ENCODE measurements at regions not wholly inside any gene's neighbourhood (a gene's known extent, or its start where the extent isn't known, plus 50 kb on each side); places are given as distances from the start of the nearest gene placed in this dataset.
A peak's percentile ranks its signal among the peaks of the same experiment; 100 is the strongest.

GRCh38 chr2:47299555-47299954, 69.6 kb upstream of the EPCAM start:
- no peaks in the 10 kb centered on the region for H3K9me2 ChIP-seq (ENCODE audit: insufficient read depth)
- H3K79me2 ChIP-seq (ENCODE audit: insufficient read depth) = no peaks in the 10 kb centered on the region
- H3K4me1 ChIP-seq (ENCODE audit: insufficient read depth) = peaks cover 10% of the 10 kb centered on the region
- H3K4me2 ChIP-seq (ENCODE audit: unreplicated experiment) = no peak overlapping the region
- peak; percentile 92 for DNase-seq
- no peaks in the 10 kb centered on the region for H3K9me3 ChIP-seq (ENCODE audit: low read depth)
- in situ Hi-C loops (cut with MboI) = no loop called here
- H2AFZ ChIP-seq = no peak overlapping the region
- WGBS, 2 experiments (ENCODE audit: low coverage in 1 of 2, low lambda C conversion rate in 2 of 2, missing lambda C conversion rate in 2 of 2) = 57 to 72% methylated on average over 6 to 9 of the region's 9 CpGs
- no peaks in the 10 kb centered on the region for H3F3A ChIP-seq (ENCODE audit: insufficient read depth)
- no peaks in the 10 kb centered on the region for H4K20me1 ChIP-seq (ENCODE audit: insufficient read depth)
- no peak overlapping the region for H3K9ac ChIP-seq
- no peak overlapping the region for H3K4me3 ChIP-seq
- TF ChIP-seq EZH2phosphoT487 (IDR thresholded peaks at IDR 0.05; ENCODE audit: insufficient read depth, low read depth) = no peak
- TF ChIP-seq EZH2 (IDR thresholded peaks at IDR 0.05; ENCODE audit: insufficient read depth, poor library complexity, severe bottlenecking) = no peak
- no peaks in the 10 kb centered on the region for H3K27me3 ChIP-seq (replicated peaks; ENCODE audit: insufficient read depth)
- peak overlapping the region; percentile 59 for H3K27ac ChIP-seq
- H3K36me3 ChIP-seq (ENCODE audit: low read depth) = no peaks in the 10 kb centered on the region

- DNase-seq = no peak
- no peaks in the 10 kb centered on the region for H3K9me2 ChIP-seq (ENCODE audit: insufficient read depth)
- no peaks in the 10 kb centered on the region for H3K27me3 ChIP-seq (replicated peaks; ENCODE audit: insufficient read depth)
- H3K27ac ChIP-seq = no peak overlapping the region
- H2AFZ ChIP-seq = no peak overlapping the region
- H3K9ac ChIP-seq = no peak overlapping the region
- no peaks in the 10 kb centered on the region for H4K20me1 ChIP-seq (ENCODE audit: insufficient read depth)
- no peak overlapping the region for H3K4me3 ChIP-seq
- no peak overlapping the region for H3K4me2 ChIP-seq (ENCODE audit: unreplicated experiment)
- no peaks in the 10 kb centered on the region for H3K36me3 ChIP-seq (ENCODE audit: low read depth)
- no peaks in the 10 kb centered on the region for H3K79me2 ChIP-seq (ENCODE audit: insufficient read depth)
- WGBS, 2 experiments (ENCODE audit: low coverage in 1 of 2, low lambda C conversion rate in 2 of 2, missing lambda C conversion rate in 2 of 2) = 95 to 97% methylated on average over 3 of the region's 3 CpGs
- no peaks in the 10 kb centered on the region for H3K9me3 ChIP-seq (ENCODE audit: low read depth)
- no peaks in the 10 kb centered on the region for H3F3A ChIP-seq (ENCODE audit: insufficient read depth)
- peaks cover 9% of the 10 kb centered on the region for H3K4me1 ChIP-seq (ENCODE audit: insufficient read depth)
- TF ChIP-seq EZH2phosphoT487 (IDR thresholded peaks at IDR 0.05; ENCODE audit: insufficient read depth, low read depth) (no peak), EZH2 (IDR thresholded peaks at IDR 0.05; ENCODE audit: insufficient read depth, poor library complexity, severe bottlenecking) (no peak)
- in situ Hi-C loops (cut with MboI) = no loop called here
Observed at GRCh38 chr2:47298771-47299170, 70.3 kb upstream of the EPCAM start.

GRCh38 chr2:47297767-47298425, 71.2 kb upstream of the EPCAM start:
- no peaks in the 10 kb centered on the region for H3K9me2 ChIP-seq (ENCODE audit: insufficient read depth)
- no peak overlapping the region for H3K4me2 ChIP-seq (ENCODE audit: unreplicated experiment)
- H3K4me3 ChIP-seq = no peak overlapping the region
- WGBS, 2 experiments (ENCODE audit: low coverage in 1 of 2, low lambda C conversion rate in 2 of 2, missing lambda C conversion rate in 2 of 2) = 82 to 87% methylated on average over 7 of the region's 7 CpGs
- in situ Hi-C loops (cut with MboI) = no loop called here
- H3K36me3 ChIP-seq (ENCODE audit: low read depth) = no peaks in the 10 kb centered on the region
- no peaks in the 10 kb centered on the region for H3F3A ChIP-seq (ENCODE audit: insufficient read depth)
- H4K20me1 ChIP-seq (ENCODE audit: insufficient read depth) = no peaks in the 10 kb centered on the region
- H3K4me1 ChIP-seq (ENCODE audit: insufficient read depth) = peaks cover 6% of the 10 kb centered on the region
- H3K9me3 ChIP-seq (ENCODE audit: low read depth) = no peaks in the 10 kb centered on the region
- DNase-seq = no peak
- H3K9ac ChIP-seq = no peak overlapping the region
- TF ChIP-seq EZH2 (IDR thresholded peaks at IDR 0.05; ENCODE audit: insufficient read depth, poor library complexity, severe bottlenecking) = no peak
- TF ChIP-seq EZH2phosphoT487 (IDR thresholded peaks at IDR 0.05; ENCODE audit: insufficient read depth, low read depth) = no peak
- no peak overlapping the region for H3K27ac ChIP-seq
- no peaks in the 10 kb centered on the region for H3K27me3 ChIP-seq (replicated peaks; ENCODE audit: insufficient read depth)
- H2AFZ ChIP-seq = no peak overlapping the region
- no peaks in the 10 kb centered on the region for H3K79me2 ChIP-seq (ENCODE audit: insufficient read depth)

- no peak for DNase-seq
- Histone ChIP-seq H3K27ac (no peak overlapping the region), H3F3A (ENCODE audit: insufficient read depth) (no peaks in the 10 kb centered on the region), H3K79me2 (ENCODE audit: insufficient read depth) (no peaks in the 10 kb centered on the region), H3K4me1 (ENCODE audit: insufficient read depth) (peaks cover 6% of the 10 kb centered on the region), H3K9me2 (ENCODE audit: insufficient read depth) (no peaks in the 10 kb centered on the region), H4K20me1 (ENCODE audit: insufficient read depth) (no peaks in the 10 kb centered on the region), H3K4me3 (no peak overlapping the region), H3K9ac (no peak overlapping the region), H3K36me3 (ENCODE audit: low read depth) (no peaks in the 10 kb centered on the region), H3K9me3 (ENCODE audit: low read depth) (no peaks in the 10 kb centered on the region), H3K27me3 (replicated peaks; ENCODE audit: insufficient read depth) (no peaks in the 10 kb centered on the region), H3K4me2 (ENCODE audit: unreplicated experiment) (no peak overlapping the region), H2AFZ (no peak overlapping the region)
- in situ Hi-C loops (cut with MboI) = no loop called here
- TF ChIP-seq EZH2phosphoT487 (IDR thresholded peaks at IDR 0.05; ENCODE audit: insufficient read depth, low read depth) = no peak
- TF ChIP-seq EZH2 (IDR thresholded peaks at IDR 0.05; ENCODE audit: insufficient read depth, poor library complexity, severe bottlenecking) = no peak
- 97% methylated on average over 5 of the region's 5 CpGs for WGBS, 2 experiments (ENCODE audit: low coverage in 1 of 2, low lambda C conversion rate in 2 of 2, missing lambda C conversion rate in 2 of 2)
Observed at GRCh38 chr2:47295981-47296635, 73.0 kb upstream of the EPCAM start.
